ENCODE measurements at regions not wholly inside any gene's neighbourhood (a gene's known extent, or its start where the extent isn't known, plus 50 kb on each side); places are given as distances from the start of the nearest gene placed in this dataset.

GRCh38 chr22:27476729-27477128 is 324.8 kb downstream of the MN1 start:
- no peak for DNase-seq (ENCODE audit: low spot score)

- DNase-seq (ENCODE audit: low spot score) = no peak
These were observed 324.4 kb downstream of the MN1 start for GRCh38 chr22:27477171-27477570.

GRCh38 chr22:27480487-27480886 is 321.1 kb downstream of the MN1 start:
- DNase-seq (ENCODE audit: low spot score) = peak; percentile 82

DNA sequence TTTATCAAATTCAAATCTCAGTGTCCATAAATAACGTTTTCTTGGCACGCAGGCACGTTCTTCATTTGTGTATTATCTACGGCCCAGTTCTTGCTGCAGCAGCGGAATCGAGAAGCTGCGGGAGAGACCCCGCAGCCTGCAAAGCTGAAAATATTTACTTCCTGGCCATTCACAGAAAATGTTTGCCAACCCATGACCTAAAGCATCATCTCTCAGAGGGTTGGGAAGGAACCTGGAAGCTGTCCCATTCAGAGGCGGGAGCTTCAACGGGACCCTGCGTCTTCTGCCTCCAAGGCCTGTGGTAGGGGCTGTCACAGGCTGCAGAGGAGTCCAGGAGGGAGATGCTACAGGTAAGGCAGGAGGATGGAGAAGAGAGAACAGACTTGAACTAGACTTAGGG is 319.2 kb downstream of the MN1 start:
- no peak for DNase-seq (ENCODE audit: low spot score)

- DNase-seq (ENCODE audit: low spot score) = no peak
These were observed 318.3 kb downstream of the MN1 start for GRCh38 chr22:27483095-27483785.

DNA sequence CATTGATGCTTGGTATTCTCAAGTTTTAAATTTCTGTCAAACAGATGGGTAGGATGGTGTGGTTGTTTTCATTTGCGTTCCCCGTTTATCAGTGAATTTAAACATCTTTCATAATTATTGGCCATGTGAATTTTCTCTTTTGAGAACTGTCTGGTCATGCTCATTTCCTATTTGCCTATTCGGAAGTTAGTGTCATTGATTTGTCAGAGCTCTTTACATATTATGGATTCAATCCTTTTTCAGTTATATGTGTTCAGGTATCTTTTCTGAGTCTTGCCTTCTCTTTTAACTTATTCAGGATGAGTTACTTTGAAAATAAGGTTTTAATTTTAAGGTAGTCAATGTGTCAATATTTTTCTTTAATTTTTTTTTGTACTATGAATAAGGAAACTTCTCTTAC is 315.7 kb downstream of the MN1 start:
- no peak for DNase-seq (ENCODE audit: low spot score)

GRCh38 chr22:27487600-27488452 is 313.7 kb downstream of the MN1 start:
- peak; percentile 33 for DNase-seq (ENCODE audit: low spot score)

- DNase-seq (ENCODE audit: low spot score) = peak; percentile 58
These were observed 312.9 kb downstream of the MN1 start for GRCh38 chr22:27488456-27489177.

DNA sequence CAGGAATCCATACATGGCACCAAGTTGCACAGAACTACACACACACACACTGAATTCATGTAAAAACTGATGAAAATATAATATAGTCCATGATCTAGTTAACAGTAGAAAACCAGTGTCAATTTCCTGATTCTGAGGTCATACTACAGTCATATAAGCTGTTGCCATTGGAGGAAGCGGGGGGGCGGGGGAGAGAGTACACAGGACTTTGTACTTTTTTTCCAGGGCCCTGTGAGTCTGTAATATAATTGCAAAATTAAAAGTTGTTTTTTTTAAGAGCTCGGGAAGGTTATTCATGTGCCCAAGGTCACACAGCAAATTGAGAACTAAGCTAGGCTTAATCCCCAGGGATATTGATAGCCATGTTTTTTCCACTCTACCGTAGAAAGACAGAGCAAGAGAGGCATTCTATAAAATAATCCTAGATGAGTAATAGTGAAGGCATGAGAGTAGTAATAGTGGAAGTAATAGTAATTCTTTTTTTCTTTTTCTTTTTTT is 312.3 kb downstream of the MN1 start:
- DNase-seq (ENCODE audit: low spot score) = peak; percentile 66

- DNase-seq (ENCODE audit: low spot score) = no peak
These were observed 311.5 kb downstream of the MN1 start for GRCh38 chr22:27490080-27490479.

GRCh38 chr22:27491888-27492287 is 309.7 kb downstream of the MN1 start:
- DNase-seq (ENCODE audit: low spot score) = no peak

- DNase-seq (ENCODE audit: low spot score) = no peak
These were observed 308.9 kb downstream of the MN1 start for GRCh38 chr22:27492566-27493201.

DNA sequence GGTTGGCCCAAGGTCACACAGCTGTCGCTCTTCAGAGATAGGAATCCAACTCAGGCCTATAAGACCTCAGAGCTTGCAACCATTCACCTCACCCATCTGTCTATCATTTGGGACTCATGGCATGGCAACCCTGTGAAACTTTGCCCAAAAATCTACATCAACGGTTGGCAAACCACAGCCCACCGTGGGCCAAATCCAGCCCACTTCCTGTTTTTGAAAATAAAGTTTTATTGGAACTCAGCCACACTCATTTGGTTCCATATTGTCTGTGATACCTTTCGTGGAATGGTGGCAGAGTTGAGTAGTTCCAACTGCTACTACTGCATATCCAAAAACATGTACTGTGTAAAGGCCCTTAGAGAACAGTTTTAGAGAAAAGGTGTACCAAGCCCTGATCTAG is 307.8 kb downstream of the MN1 start:
- DNase-seq (ENCODE audit: low spot score) = no peak

DNA sequence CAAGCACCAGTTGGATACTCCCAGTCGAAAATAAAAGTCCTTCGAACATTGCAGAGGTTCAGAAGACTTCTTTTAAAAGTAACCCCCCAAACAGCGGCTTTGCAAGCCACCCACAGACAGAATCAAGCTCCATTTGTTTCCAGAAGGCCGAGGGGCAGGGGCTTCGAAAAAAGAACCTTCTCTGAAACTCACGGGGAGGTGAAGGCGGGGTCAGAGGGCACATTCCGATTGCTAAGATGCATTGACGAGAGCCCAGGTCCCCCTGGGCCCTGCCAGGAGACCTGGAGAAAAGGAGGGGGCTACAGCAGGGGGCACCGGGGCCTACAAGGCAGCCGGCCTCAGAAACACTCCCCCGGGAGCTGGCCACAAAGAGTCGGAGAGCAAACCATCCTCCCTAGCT is 306.8 kb downstream of the MN1 start:
- no peak for DNase-seq (ENCODE audit: low spot score)

- no peak for DNase-seq (ENCODE audit: low spot score)
These were observed 306.2 kb downstream of the MN1 start for GRCh38 chr22:27495325-27495724.

- no peak for DNase-seq (ENCODE audit: low spot score)
These were observed 302.4 kb downstream of the MN1 start for GRCh38 chr22:27499121-27499520.

- no peak for DNase-seq (ENCODE audit: low spot score)
These were observed 300.2 kb downstream of the MN1 start for GRCh38 chr22:27501191-27501936.

- DNase-seq (ENCODE audit: low spot score) = no peak
These were observed 299.2 kb downstream of the MN1 start for GRCh38 chr22:27502327-27502726.

- DNase-seq (ENCODE audit: low spot score) = no peak
These were observed 296.9 kb downstream of the MN1 start for GRCh38 chr22:27504360-27505253.

- no peak for DNase-seq (ENCODE audit: low spot score)
These were observed 294.4 kb downstream of the MN1 start for GRCh38 chr22:27507111-27507611.
